HFF-Myc (cell line): ENCODE measurements at regions not wholly inside any gene's neighbourhood (a gene's known extent, or its start where the extent isn't known, plus 50 kb on each side); places are given as distances from the start of the nearest gene placed in this dataset.

ENCODE experiments used
- DNase-seq: peaks from one replicate; pipeline ENCODE4 v3.0.0-alpha.2; 2011; ENCODE audit warnings: low read depth; ENCODE audit errors: extremely low read depth
- H3K4me3 ChIP-seq: replicated peaks from 2 replicates; pipeline ENCODE4 v1.5.1; 2011; ENCODE audit warnings: low read depth, mild to moderate bottlenecking, control low read depth, low read length
- CTCF ChIP-seq: IDR thresholded peaks from 2 replicates; pipeline ENCODE4 v1.5.1; 2012; ENCODE audit warnings: mild to moderate bottlenecking, low read depth, low read length, control low read depth; ENCODE audit errors: missing control alignments

DNA sequence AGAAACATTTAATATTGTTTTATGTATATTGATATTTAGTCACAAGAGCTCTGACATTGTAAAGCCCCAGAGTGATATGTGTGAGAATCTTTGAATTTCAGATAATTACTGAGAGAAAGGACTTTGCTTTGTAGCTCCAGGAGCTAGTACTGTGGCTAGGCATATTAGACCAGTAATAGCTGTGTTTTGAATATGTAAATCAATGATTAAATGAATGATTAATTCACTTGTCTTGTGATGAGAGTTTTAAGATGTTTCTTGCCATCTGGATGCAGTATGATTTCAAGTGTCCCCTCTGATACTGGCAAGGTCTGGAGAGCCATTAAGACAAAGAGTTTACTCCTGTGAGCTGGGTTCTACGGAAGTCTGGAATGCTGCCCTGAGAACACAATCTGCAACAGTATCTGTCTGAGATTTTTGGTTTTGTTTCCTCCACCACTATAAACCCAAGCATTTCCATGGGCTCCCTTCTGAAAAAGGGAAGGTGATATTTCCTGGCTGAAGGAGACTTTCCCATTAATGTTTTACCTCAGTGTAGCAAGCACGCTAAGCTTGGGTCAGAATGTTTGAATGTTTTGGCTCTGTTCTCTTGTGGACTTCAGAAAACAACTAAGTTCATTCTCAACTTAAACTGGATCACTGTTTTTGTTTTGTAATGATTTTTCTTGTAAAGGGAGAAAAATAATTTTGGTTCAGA is 61.3 kb upstream of the BICC1 start:
- no peak overlapping the region for H3K4me3 ChIP-seq
- TF ChIP-seq CTCF: no peak

DNA sequence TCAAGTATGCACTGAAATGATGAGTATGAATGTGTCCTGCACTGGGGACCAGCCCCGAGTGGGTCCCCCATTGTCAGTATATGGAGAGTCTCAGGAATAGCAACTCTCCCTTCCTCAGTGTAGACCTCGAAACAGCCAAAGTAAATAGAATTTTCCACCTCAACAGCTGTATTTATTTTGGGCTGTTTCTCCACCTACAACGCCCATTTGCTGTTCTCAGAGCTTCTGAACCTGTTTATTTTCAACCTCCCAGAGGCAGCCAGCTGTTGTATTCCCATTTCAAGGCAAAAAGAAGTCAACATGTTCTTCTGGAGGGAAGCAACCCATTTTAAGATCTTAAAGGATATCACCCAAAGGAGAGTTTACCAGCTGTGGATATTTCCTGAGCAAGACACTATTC is 59.6 kb upstream of the BICC1 start:
- TF ChIP-seq CTCF: no peak
- no peak for DNase-seq
- no peak overlapping the region for H3K4me3 ChIP-seq

More for the DNA sequence above, 61.3 kb upstream of the BICC1 start:
- no peak for DNase-seq

DNA sequence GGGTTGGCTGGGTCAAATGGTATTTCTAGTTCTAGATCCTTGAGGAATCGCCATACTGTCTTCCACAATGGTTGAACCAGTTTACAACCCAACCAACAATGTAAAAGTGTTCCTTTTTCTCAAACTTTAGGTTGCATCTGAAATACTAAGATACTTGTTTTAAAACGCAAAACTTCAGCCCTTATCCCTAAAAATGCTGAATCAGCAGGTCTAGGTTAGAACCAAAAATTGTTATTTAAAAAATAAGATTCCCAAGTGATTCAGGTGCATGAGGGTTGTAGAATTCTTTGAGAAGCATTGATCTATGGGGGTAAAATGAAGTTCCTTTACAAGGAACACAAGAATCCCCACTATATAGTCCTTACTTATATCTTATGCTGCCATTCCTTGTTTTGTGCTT is 56.5 kb upstream of the BICC1 start:
- DNase-seq: no peak
- TF ChIP-seq CTCF: no peak
- H3K4me3 ChIP-seq: no peak overlapping the region

DNA sequence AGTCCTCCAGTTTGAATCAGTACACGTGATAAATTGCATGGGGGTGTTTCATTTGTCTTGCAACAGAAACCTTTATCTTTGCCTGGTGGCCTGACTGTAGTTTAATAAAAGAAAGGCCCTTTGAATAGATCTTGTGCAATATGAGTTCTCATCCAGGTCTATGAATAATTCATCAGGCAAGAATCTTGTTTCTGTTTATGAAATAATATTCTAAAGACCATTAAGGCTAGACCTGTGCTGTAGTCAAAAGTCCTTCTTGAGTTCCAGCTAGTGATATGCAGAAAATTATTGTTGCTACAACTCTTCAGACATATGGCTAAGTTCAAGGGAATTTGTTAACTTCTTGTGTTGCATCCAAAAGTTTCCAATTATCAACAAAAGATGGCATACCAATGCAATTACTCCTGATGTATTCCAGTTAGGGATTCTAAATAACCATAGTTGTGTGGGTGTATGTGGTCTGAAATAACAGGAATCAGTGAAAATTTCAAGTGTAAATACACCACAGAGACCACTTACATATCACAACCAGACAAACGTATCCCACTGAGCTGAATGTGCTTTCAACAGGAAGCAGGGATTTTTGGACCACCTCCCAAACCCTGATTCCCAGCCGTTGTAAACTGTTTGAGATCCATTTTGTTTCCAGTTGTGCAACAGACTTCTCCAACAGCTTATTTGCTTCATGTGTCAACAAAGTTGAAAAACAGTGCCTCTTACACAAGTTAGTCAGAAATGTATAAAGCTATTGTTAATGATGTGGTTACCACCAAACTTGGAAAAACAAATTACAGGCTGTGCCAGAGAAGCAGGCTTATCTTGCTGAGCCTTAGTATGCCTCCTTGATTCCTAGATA is 54.7 kb upstream of the BICC1 start:
- no peak for TF ChIP-seq CTCF
- no peak overlapping the region for H3K4me3 ChIP-seq
- DNase-seq: peak; percentile 90

DNA sequence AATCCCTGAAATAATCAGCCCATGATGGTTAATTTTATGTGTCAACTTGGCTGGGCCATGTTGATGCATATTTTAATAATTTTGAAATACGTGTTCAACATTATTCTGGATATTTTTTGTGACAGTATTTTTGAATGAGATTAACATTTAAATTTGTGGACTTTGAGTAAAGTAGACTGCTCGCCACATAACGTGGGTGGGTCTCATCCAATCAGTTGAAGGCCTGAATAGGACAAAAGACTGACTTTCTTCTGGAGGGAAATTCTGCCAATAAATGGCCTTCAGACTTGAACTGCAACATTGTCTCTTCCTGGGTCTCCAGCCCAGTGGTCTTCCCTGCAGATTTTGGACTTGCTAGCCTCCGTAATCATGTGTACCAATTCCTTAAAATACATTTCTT is 53.6 kb upstream of the BICC1 start:
- TF ChIP-seq CTCF: no peak
- H3K4me3 ChIP-seq: no peak overlapping the region
- DNase-seq: no peak

- H3K4me3 ChIP-seq: no peak overlapping the region
- DNase-seq: no peak
- no peak for TF ChIP-seq CTCF
Observed at GRCh38 chr10:58460157-58460556, 52.5 kb upstream of the BICC1 start.
